GM12874 (cell line): ENCODE measurements at regions not wholly inside any gene's neighbourhood (a gene's known extent, or its start where the extent isn't known, plus 50 kb on each side); places are given as distances from the start of the nearest gene placed in this dataset.

Experiments used
- TF ChIP-seq, protein P1 (sequence below): IDR thresholded peaks from 2 replicates; pipeline ENCODE4 v1.5.1; 2011; ENCODE audit warnings: low read depth, mild to moderate bottlenecking, control low read depth, low read length, moderate library complexity; ENCODE audit not compliant: insufficient read depth

GRCh38 chr3:152097770-152098169, 171.0 kb upstream of the MBNL1 start:
- TF ChIP-seq, protein P1, sequence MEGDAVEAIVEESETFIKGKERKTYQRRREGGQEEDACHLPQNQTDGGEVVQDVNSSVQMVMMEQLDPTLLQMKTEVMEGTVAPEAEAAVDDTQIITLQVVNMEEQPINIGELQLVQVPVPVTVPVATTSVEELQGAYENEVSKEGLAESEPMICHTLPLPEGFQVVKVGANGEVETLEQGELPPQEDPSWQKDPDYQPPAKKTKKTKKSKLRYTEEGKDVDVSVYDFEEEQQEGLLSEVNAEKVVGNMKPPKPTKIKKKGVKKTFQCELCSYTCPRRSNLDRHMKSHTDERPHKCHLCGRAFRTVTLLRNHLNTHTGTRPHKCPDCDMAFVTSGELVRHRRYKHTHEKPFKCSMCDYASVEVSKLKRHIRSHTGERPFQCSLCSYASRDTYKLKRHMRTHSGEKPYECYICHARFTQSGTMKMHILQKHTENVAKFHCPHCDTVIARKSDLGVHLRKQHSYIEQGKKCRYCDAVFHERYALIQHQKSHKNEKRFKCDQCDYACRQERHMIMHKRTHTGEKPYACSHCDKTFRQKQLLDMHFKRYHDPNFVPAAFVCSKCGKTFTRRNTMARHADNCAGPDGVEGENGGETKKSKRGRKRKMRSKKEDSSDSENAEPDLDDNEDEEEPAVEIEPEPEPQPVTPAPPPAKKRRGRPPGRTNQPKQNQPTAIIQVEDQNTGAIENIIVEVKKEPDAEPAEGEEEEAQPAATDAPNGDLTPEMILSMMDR: no peak

DNA sequence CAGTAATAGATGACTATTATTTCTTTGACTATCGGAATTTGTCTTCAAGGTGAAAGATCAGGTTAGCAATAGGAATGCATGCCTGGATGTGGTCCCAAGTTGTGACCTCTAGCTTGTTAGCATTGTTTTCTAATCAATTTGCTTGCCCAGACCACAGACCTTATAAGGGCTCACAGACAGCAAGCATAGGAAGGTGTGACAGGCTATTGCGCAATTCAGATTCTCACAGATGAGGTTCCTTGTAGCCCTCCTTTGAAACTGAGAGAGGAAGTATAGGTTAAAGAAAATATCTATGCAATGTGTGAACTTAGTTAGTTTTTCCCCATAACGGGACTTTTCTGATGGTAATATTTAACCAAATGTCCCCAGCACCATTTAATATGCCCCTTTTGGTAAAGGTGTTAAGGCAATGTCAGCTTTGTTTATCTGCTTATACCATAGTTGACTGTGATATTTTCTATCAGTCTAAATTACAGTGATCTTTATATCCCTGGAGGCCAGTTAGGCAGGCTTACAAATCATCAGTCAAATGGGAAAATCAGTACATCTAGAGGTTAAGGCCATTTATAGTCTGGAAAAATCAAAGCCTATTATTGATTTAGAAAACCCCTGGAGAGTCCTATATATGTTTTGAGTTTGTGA, 168.1 kb upstream of the MBNL1 start:
- TF ChIP-seq, protein P1: no peak

- TF ChIP-seq, protein P1: no peak
Observed at GRCh38 chr3:152102410-152102809, 166.3 kb upstream of the MBNL1 start.

DNA sequence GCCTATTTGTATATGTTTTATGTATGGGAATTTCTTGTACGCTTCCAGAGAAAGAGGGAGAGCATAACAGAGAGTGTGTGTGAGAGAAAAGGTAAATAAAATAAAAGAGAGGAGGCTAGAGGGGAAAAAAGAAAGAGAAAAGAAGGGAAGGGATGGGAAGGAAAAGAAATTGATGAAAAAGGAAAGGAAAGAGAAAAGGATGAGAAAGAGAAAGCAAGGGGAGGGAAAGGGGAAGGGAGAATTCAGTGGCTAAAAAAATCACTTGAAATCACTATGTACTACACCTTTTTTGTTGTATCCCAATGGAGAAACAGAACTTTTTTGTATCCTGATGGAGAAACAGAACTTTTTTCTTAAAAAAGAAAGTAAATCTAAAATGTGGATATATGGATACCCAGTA, 165.5 kb upstream of the MBNL1 start:
- TF ChIP-seq, protein P1: no peak

GRCh38 chr3:152104847-152105415, 163.8 kb upstream of the MBNL1 start:
- TF ChIP-seq, protein P1: no peak

GRCh38 chr3:152105446-152105845, 163.3 kb upstream of the MBNL1 start:
- TF ChIP-seq, protein P1: no peak

DNA sequence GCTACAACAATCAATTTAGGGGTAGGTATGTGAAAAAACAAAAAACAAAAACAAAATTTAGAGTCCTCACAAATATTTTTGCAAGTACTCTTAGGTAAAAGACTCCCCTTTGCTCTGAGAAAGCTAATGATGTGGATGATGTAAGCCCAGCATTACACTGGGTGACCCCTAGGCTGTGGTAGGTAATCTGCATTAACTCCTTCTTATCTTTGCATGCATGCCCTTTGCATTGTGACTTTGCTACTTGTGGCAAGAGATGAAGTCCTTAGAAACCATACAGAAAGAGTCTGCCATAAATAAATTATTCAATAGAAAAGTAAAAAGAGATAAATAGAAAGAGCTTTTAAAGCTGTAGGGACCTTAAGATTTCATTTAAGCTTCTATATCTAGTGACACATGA, 159.7 kb upstream of the MBNL1 start:
- TF ChIP-seq, protein P1: no peak
